Endothelial cell of umbilical vein (primary cell): ENCODE measurements at regions not wholly inside any gene's neighbourhood (a gene's known extent, or its start where the extent isn't known, plus 50 kb on each side); places are given as distances from the start of the nearest gene placed in this dataset.

Experiments used
- EZH2 ChIP-seq: IDR thresholded peaks from 2 replicates; pipeline ENCODE4 v1.6.1; 2012; ENCODE audit warnings: borderline replicate concordance, low read depth, mild to moderate bottlenecking, moderate library complexity, low read length, inconsistent platforms; ENCODE audit not compliant: severe bottlenecking
- GATA2 ChIP-seq: IDR thresholded peaks from 2 replicates; pipeline ENCODE4 v1.7.0; 2011; ENCODE audit warnings: low read depth, mild to moderate bottlenecking, moderate library complexity, mixed read lengths, low read length; ENCODE audit not compliant: insufficient read length, insufficient read depth
- JUN ChIP-seq: IDR thresholded peaks from 2 replicates; pipeline ENCODE4 v1.6.1; 2011; ENCODE audit warnings: borderline replicate concordance, low read depth; ENCODE audit not compliant: insufficient read length, insufficient read depth
- MYC ChIP-seq: IDR thresholded peaks from one replicate; pipeline ENCODE4 v1.6.1; 2011; ENCODE audit warnings: mild to moderate bottlenecking, low read depth, low read length
- POLR2A ChIP-seq: IDR thresholded peaks from 2 replicates; pipeline ENCODE4 v1.6.1; 2012; ENCODE audit warnings: low read depth, mild to moderate bottlenecking, control low read depth, low read length
- POLR2AphosphoS5 ChIP-seq: IDR thresholded peaks from 2 replicates; pipeline ENCODE4 v1.6.1; 2012; ENCODE audit warnings: low read depth, mild to moderate bottlenecking, control low read depth, low read length, moderate library complexity; ENCODE audit not compliant: insufficient read depth
- TF ChIP-seq, protein P1 (sequence below), 2 donors: IDR thresholded peaks; 1 replicate in 1 of 2; 2 replicates in 1 of 2; pipeline ENCODE4 v1.5.1; 2011; ENCODE audit warnings: low read length in 2 of 2, mild to moderate bottlenecking in 2 of 2, moderate library complexity in 2 of 2, control low read depth in 1 of 2, inconsistent platforms in 1 of 2, low read depth in 1 of 2; ENCODE audit not compliant: insufficient read depth in 1 of 2; ENCODE audit errors: extremely low read depth in 1 of 2
- TF ChIP-seq, protein P2 (sequence below): IDR thresholded peaks from 2 replicates; pipeline ENCODE4 v1.6.1; 2011; ENCODE audit not compliant: insufficient read depth, insufficient read length

DNA sequence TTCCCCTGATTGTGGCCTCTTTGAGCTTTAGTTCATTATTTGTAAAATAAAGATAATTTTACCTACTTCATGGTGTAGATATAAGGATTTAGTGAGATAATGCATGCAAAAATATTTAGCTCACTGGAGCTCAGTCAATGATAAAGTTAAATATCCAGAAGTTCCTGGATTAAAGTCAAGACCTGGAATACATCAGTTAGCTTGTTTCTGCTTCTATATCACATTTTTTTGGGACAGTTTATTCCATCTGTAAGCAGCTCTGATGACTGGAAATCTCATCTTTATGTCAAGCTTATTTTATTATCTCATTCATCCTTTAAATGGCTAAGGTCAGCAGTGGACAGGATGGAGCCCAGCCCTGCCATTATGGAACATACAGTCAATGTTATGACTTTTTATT, 152.0 kb downstream of the EVA1A start:
- TF ChIP-seq POLR2A (no peak), GATA2 (no peak), POLR2AphosphoS5 (no peak), EZH2 (no peak), JUN (no peak), MYC (no peak)
- TF ChIP-seq, protein P1, sequence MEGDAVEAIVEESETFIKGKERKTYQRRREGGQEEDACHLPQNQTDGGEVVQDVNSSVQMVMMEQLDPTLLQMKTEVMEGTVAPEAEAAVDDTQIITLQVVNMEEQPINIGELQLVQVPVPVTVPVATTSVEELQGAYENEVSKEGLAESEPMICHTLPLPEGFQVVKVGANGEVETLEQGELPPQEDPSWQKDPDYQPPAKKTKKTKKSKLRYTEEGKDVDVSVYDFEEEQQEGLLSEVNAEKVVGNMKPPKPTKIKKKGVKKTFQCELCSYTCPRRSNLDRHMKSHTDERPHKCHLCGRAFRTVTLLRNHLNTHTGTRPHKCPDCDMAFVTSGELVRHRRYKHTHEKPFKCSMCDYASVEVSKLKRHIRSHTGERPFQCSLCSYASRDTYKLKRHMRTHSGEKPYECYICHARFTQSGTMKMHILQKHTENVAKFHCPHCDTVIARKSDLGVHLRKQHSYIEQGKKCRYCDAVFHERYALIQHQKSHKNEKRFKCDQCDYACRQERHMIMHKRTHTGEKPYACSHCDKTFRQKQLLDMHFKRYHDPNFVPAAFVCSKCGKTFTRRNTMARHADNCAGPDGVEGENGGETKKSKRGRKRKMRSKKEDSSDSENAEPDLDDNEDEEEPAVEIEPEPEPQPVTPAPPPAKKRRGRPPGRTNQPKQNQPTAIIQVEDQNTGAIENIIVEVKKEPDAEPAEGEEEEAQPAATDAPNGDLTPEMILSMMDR (IDR thresholded peaks at IDR 0.05; ENCODE audit: extremely low read depth in 1 of 2, insufficient read depth in 1 of 2, low read depth in 1 of 2, low read length in 2 of 2), result no peak
- TF ChIP-seq, protein P2, sequence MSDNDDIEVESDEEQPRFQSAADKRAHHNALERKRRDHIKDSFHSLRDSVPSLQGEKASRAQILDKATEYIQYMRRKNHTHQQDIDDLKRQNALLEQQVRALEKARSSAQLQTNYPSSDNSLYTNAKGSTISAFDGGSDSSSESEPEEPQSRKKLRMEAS, result no peak
